ENCODE measurements at regions not wholly inside any gene's neighbourhood (a gene's known extent, or its start where the extent isn't known, plus 50 kb on each side); places are given as distances from the start of the nearest gene placed in this dataset.
"Not testable (repeated sequence)": the region's sequence is repeated elsewhere in the genome, so short reads cannot be mapped to it uniquely, and the experiment has no call there.

GRCh38 chr9:111276431-111277128 is 53.4 kb downstream of the OR2K2 start:
- DNase-seq = no peak

DNA sequence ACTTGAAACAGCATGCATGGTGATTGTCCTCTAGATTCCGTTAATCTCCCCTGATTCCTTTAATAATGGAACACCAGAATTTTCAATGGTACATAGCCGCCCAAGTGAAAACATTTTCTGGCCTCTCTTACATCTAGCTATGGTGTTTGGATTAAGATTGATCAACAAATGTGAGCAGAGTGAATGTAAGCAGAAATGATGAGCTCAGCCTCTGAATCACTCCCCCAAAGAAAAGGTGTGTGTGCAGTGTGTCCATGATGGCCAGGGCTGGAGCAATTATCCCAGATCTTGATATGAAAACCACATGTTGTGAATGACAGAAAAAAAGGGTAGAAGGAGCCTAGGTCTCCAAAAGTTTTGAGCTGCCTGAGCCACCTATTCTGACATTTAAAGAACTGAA is 55.3 kb downstream of the OR2K2 start:
- DNase-seq = no peak

DNA sequence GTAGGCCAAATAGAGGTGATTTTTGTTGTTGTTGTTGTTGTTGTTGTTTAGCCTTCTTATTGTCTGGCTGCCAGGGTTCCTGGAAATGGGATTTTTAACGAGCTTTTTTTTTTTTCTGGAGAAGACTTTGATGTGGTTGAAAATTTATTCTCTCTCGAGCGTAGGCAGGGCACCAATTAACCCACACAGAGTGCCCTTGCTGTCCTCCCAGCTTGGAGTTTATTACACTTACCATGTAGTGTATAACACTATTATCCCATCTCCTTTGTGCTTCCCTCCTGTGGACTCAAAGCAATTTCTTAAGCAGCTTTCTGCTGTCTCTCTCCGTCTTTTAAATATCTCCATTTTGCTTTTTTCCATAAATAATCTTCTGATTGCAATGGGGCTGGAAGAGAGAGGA is 57.4 kb downstream of the OR2K2 start:
- no peak for DNase-seq

- DNase-seq = no peak
These were observed 58.4 kb downstream of the OR2K2 start for GRCh38 chr9:111271481-111272080.

GRCh38 chr9:111271047-111271446 is 59.0 kb downstream of the OR2K2 start:
- no peak for DNase-seq

- DNase-seq = not testable (repeated sequence)
These were observed 64.0 kb downstream of the OR2K2 start for GRCh38 chr9:111266024-111266423.

- DNase-seq = no peak
These were observed 66.9 kb downstream of the OR2K2 start for GRCh38 chr9:111263116-111263515.

GRCh38 chr9:111258875-111259271 is 71.2 kb downstream of the OR2K2 start:
- no peak for DNase-seq

DNA sequence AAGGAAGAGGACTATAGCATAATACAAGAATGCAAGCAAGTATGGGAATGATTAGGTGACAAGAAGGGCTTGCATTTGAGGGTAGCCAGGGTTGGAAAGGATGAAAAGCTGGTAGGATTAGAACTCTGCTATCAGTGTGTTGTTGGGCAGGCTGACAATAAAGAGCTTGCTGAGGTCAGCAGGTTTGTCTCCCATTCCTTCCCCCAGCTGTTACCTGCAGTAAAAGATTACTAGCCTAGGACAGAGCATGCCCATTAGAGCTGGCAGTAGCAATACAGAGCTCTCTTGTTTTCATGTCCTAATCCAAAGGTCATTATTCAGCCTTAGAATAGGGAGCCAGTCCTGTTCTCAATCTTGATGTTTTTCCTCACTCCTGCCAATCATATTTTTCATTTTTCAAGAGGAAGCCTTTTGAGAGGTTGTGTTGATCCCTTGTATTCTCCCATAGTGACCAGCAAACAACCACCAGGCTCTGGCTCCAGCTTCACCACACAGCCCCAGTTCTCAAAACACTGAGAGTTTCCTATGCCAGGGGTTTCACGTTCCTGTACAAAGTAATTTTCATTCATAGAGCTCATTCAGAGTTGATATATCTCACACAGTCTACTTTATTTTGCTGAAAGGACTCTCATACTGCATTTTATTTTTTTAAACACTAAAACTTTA is 71.7 kb downstream of the OR2K2 start:
- DNase-seq = no peak

DNA sequence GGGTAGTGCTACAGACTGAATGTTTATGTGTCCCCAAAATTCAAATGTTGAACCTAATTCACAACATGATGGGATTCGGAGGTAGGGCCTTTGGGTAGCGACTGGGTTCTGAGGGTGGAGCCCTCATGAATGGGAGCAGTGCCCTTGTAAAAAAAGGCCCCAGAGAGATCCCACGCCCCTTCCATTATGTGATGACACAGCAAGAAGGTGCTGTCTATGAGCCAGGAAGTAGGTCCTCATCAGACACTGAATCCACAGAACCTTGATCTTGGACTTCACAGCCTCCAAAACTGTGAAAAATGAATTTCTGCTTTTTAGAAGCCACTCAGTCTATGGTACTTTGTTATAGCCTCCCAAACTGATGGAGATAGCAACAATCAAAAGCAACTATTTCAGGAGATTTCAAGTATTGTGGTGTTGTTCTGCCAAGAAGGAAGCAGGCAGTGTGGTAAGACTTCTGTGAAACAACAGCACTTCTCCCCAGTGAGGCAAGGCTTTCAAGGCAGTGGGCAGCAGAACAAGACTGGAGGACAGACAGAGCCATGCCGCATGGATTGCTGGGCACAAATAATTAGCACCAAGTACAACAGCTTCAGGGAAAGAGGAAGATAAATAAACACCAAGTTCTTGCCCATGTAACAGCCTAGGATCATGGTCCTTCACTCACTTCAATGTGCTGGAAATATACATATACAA is 76.1 kb downstream of the OR2K2 start:
- DNase-seq = no peak

DNA sequence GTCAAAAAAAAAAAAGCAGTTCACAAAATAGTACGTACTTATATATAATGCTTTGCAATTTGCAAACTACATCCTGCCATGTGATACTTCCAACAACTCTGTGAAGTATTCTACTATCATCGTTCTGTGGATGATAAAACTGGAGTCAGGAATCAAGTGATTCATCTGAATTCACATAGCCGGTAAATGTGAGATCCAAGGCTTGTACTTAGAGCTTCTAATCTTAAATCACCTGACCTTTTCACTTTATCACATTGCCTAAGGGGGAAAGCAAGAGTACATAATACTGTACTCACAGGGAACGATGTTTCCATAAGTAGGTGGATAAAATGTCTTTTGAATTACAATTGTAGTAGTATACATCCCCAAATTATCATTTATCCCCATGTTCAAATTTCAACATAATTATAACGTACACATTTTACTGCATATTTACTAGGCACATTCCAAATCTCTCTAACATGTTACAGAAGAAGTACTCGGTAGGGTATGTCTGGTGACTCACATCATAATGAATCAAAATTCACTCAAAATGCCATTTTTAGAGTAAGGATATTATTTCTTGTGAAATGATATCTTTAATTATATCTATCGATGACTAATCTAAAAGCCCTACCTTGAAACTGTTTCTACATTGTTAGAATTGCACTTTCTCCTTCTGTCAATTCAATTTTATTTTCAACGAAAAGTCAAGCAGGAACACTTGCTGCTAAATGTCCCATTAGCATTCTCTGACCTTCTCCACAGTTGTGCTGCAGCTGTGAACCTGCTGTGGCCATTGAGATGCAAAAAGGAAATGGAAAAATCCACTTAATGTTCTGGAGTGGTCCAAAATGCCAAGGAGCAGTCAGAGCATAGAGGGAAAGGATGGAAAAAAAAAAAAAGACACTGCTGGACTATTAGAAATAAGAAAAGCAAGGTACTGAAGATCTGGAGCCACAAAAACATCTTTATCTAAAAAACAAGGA is 78.9 kb downstream of the OR2K2 start:
- DNase-seq = no peak

GRCh38 chr9:111237447-111237846 is 92.6 kb downstream of the OR2K2 start:
- no peak for DNase-seq

DNA sequence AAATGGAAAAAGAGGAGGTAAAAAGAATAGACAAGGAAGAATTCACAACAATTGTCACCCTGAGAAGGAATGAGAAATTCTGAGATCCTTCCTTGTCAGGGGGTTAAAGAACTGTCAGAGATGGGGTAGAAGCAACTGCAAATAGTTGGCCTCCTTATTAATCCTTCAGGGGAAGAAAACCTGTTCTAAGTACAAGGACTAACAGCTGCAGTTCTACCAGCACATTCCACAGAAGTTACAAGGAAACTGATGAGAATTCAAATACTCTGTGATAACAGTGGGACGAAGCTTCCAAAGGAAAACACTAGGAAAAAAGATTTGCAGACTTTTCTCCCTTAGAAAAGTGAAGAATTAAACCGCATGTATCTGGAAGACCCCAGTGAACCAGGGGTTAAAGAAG is 93.7 kb downstream of the OR2K2 start:
- no peak for DNase-seq

DNA sequence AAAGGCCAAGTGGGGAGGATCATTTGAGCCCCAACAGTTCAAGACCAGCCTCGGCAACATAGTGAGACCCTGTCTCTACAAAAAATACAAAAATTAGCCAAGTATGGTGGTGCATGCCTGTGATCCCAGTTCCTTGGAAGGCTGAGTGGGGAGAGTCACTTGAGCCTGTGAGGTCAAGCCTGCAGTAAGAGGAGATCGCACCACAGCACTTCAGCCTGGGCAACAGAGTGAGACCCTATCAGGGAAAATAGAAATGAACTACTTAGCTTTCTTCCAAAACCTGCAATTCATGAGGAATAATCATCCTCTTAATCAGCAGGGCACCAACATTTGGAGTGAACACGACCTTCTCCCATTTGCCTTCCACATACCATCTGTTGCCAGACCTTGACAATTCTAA is 96.1 kb downstream of the OR2K2 start:
- DNase-seq = no peak

DNA sequence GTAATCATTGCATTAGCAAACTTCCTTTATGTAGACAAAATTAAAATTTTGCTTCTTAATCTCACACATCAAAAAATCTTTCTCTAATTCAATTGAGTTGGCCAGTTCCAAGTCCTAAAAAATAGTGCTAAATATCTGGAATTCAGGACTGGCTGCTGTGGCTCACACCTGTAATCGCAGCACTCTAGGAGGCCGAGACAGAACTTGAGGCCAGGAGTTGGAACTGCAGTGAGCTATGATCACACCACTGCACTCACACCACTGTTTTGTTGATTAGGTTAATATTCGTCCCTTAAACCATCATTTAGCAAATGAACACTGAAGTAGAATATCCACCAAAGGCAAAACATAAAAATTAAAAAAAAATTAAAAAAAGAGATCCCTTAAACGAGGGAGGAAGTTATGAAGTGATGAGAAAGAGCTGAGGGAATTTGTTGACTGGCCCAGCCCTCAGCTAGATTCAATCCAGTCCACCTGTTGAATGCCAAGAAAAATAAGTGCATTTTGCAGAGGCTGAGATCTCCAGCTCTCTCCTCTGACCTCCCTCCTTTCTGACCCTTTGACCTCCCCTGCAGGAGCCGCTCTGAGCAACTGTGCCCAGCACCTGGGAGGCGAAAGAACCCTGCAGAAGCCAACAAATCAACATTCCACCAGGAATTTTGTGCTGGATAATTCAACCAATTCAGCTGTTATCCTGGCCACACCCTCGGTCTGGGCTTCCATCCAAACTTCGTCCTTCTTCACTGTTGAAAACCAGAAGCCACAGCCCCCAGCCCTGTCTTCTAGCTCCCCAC is 96.8 kb downstream of the OR2K2 start:
- no peak for DNase-seq

- DNase-seq = no peak
These were observed 98.0 kb downstream of the OR2K2 start for GRCh38 chr9:111231801-111232580.

GRCh38 chr9:111222757-111223156 is 107.3 kb downstream of the OR2K2 start:
- DNase-seq = peak in 1 of 2 experiments; percentile 0

- DNase-seq = no peak
These were observed 117.2 kb downstream of the OR2K2 start for GRCh38 chr9:111212874-111213273.

GRCh38 chr9:111198936-111199335 is 131.1 kb downstream of the OR2K2 start:
- DNase-seq = no peak

DNA sequence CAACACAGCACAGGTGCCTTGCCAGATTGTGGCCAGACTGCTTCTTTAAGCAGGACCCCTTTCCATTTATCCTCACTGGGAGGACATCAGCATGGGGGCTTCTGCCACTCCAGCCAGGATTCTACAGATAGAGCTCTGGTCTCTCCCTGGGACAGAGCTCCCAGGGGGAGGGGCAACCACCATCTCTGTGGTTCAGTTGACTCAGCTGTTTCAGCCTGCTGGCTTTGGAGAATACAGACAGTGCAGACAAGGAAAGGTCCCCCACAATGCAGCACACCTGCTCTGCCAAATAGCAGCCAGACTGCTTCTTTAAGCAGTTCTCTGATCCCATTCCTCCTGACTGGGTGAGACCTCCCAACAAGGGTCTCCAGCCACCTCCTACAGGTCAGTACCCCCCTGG is 132.8 kb downstream of the OR2K2 start:
- no peak for DNase-seq

GRCh38 chr9:111195766-111196165 is 134.3 kb downstream of the OR2K2 start:
- no peak for DNase-seq

Data from NCI-H187 (cell line).